Loucy (cell line): ENCODE measurements at regions not wholly inside any gene's neighbourhood (a gene's known extent, or its start where the extent isn't known, plus 50 kb on each side); places are given as distances from the start of the nearest gene placed in this dataset.

Experiments used
- EZH2phosphoT487 ChIP-seq: fragments of 200-600 bp; IDR thresholded peaks from 2 replicates; pipeline ENCODE4 v1.6.1; 2018; ENCODE audit warnings: antibody characterized with exemption, mild to moderate bottlenecking, moderate library complexity, borderline replicate concordance
- TF ChIP-seq, protein P1 (sequence below): fragments of 200-600 bp; sonication (generic); conservative IDR thresholded peaks from 2 replicates; pipeline ENCODE4 v1.5.1; 2014; ENCODE audit warnings: mild to moderate bottlenecking, antibody characterized with exemption, low read length

DNA sequence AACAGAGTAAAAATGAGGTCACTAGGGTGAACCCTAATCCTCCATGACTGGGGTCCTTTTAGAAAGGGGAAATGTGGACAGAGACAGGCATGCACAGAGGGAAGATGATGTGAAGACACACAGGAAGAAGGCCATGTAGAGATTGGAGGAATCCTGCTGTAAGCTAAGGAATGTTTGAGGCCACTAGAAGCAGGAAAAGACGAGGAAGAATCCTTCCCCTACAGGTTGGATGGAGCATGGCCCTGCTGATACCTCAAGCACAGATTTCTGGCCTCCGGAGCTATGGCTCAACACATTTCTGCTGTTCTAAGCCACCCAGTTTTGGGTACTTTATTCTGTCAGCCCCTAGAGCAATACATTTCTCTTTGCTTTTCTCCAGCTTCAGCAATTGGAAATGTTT lies 486.9 kb downstream of the MIAT start:
- TF ChIP-seq, protein P1, sequence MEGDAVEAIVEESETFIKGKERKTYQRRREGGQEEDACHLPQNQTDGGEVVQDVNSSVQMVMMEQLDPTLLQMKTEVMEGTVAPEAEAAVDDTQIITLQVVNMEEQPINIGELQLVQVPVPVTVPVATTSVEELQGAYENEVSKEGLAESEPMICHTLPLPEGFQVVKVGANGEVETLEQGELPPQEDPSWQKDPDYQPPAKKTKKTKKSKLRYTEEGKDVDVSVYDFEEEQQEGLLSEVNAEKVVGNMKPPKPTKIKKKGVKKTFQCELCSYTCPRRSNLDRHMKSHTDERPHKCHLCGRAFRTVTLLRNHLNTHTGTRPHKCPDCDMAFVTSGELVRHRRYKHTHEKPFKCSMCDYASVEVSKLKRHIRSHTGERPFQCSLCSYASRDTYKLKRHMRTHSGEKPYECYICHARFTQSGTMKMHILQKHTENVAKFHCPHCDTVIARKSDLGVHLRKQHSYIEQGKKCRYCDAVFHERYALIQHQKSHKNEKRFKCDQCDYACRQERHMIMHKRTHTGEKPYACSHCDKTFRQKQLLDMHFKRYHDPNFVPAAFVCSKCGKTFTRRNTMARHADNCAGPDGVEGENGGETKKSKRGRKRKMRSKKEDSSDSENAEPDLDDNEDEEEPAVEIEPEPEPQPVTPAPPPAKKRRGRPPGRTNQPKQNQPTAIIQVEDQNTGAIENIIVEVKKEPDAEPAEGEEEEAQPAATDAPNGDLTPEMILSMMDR = no peak
- no peak for TF ChIP-seq EZH2phosphoT487
